Nephron (organoid): ENCODE measurements at regions not wholly inside any gene's neighbourhood (a gene's known extent, or its start where the extent isn't known, plus 50 kb on each side); places are given as distances from the start of the nearest gene placed in this dataset.

Experiments
- H3K27ac Mint-ChIP-seq, 3 experiments: 2 replicates each; pipeline ENCODE4 v1.8.0; 2020; ENCODE audit warnings: mixed read lengths in 3 of 3, mild to moderate bottlenecking in 2 of 3, moderate library complexity in 1 of 3
- H3K27me3 Mint-ChIP-seq: 2 replicates; pipeline ENCODE4 v1.8.0; 2021; ENCODE audit warnings: low read depth, mild to moderate bottlenecking, moderate library complexity, mixed read lengths
- H3K36me3 Mint-ChIP-seq: 2 replicates; pipeline ENCODE4 v1.8.0; 2020; ENCODE audit warnings: low read depth, mixed read lengths
- H3K4me1 Mint-ChIP-seq: 2 replicates; pipeline ENCODE4 v1.8.0; 2020; ENCODE audit warnings: mixed read lengths
- H3K4me3 Mint-ChIP-seq, 3 experiments: 2 replicates each; pipeline ENCODE4 v1.8.0; 2020; ENCODE audit warnings: mild to moderate bottlenecking in 3 of 3, mixed read lengths in 3 of 3, moderate library complexity in 2 of 3
- H3K9me3 Mint-ChIP-seq: 2 replicates; pipeline ENCODE4 v1.8.0; 2020; ENCODE audit warnings: mixed read lengths
- CTCF ChIP-seq, 3 experiments: fragments of 200-600 bp; sonication (generic); IDR thresholded peaks; one replicate each; pipeline ENCODE4 v1.5.0; 2021; ENCODE audit warnings: antibody characterized with exemption in 3 of 3; ENCODE audit not compliant: unreplicated experiment in 3 of 3

- Mint-ChIP-seq H3K9me3 (peaks cover 11% of the 10 kb centered on the region), H3K36me3 (no peaks in the 10 kb centered on the region), H3K4me3 (no peak overlapping the region), H3K27me3 (peaks cover 4% of the 10 kb centered on the region), H3K4me1 (peaks cover 20% of the 10 kb centered on the region), H3K27ac (no peak overlapping the region)
- no peak for TF ChIP-seq CTCF (IDR thresholded peaks at IDR 0.05; ENCODE audit: unreplicated experiment in 3 of 3)
These were observed 421.1 kb downstream of the CD109 start for GRCh38 chr6:74117113-74117512.

- H3K9me3 Mint-ChIP-seq, result peaks cover 8% of the 10 kb centered on the region
- no peak overlapping the region for H3K27ac Mint-ChIP-seq
- peaks cover 20% of the 10 kb centered on the region for H3K4me1 Mint-ChIP-seq
- no peak overlapping the region for H3K4me3 Mint-ChIP-seq
- no peaks in the 10 kb centered on the region for H3K36me3 Mint-ChIP-seq
- TF ChIP-seq CTCF (IDR thresholded peaks at IDR 0.05; ENCODE audit: unreplicated experiment in 3 of 3), result no peak
- peaks cover 4% of the 10 kb centered on the region for H3K27me3 Mint-ChIP-seq
These were observed 419.7 kb downstream of the CD109 start for GRCh38 chr6:74115674-74116073.

GRCh38 chr6:74114428-74114827, 418.4 kb downstream of the CD109 start:
- Mint-ChIP-seq H3K36me3 (no peaks in the 10 kb centered on the region), H3K9me3 (peaks cover 5% of the 10 kb centered on the region), H3K27ac (no peak overlapping the region), H3K4me1 (peaks cover 20% of the 10 kb centered on the region), H3K4me3 (no peak overlapping the region), H3K27me3 (peaks cover 4% of the 10 kb centered on the region)
- TF ChIP-seq CTCF (IDR thresholded peaks at IDR 0.05; ENCODE audit: unreplicated experiment in 3 of 3), result no peak

- peaks cover 18% of the 10 kb centered on the region for H3K4me1 Mint-ChIP-seq
- TF ChIP-seq CTCF (IDR thresholded peaks at IDR 0.05; ENCODE audit: unreplicated experiment in 3 of 3), result no peak
- H3K36me3 Mint-ChIP-seq, result no peaks in the 10 kb centered on the region
- H3K9me3 Mint-ChIP-seq, result peaks cover 5% of the 10 kb centered on the region
- H3K4me3 Mint-ChIP-seq, result no peak overlapping the region
- peaks cover 4% of the 10 kb centered on the region for H3K27me3 Mint-ChIP-seq
- no peak overlapping the region for H3K27ac Mint-ChIP-seq
These were observed 417.9 kb downstream of the CD109 start for GRCh38 chr6:74113901-74114300.

- Mint-ChIP-seq H3K4me3 (no peak overlapping the region), H3K27ac (no peak overlapping the region), H3K9me3 (peaks cover 3% of the 10 kb centered on the region), H3K36me3 (no peaks in the 10 kb centered on the region), H3K4me1 (no peaks in the 10 kb centered on the region), H3K27me3 (no peaks in the 10 kb centered on the region)
- no peak for TF ChIP-seq CTCF (IDR thresholded peaks at IDR 0.05; ENCODE audit: unreplicated experiment in 3 of 3)
These were observed 407.4 kb downstream of the CD109 start for GRCh38 chr6:74103417-74103816.

GRCh38 chr6:74100719-74101287, 404.8 kb downstream of the CD109 start:
- no peak overlapping the region for H3K4me3 Mint-ChIP-seq
- no peaks in the 10 kb centered on the region for H3K27me3 Mint-ChIP-seq
- H3K4me1 Mint-ChIP-seq, result no peaks in the 10 kb centered on the region
- H3K27ac Mint-ChIP-seq, result no peak overlapping the region
- H3K36me3 Mint-ChIP-seq, result no peaks in the 10 kb centered on the region
- TF ChIP-seq CTCF (IDR thresholded peaks at IDR 0.05; ENCODE audit: unreplicated experiment in 3 of 3), result no peak
- H3K9me3 Mint-ChIP-seq, result peaks cover 8% of the 10 kb centered on the region
